ENCODE measurements at regions not wholly inside any gene's neighbourhood (a gene's known extent, or its start where the extent isn't known, plus 50 kb on each side); places are given as distances from the start of the nearest gene placed in this dataset.

GRCh38 chr2:226215902-226216503 lies 583.6 kb downstream of the IRS1 start:
- Histone ChIP-seq H3K9me3 (ENCODE audit: control insufficient read depth, insufficient read depth, low read depth, low read length) (no peaks in the 10 kb centered on the region), H3K36me3 (ENCODE audit: control insufficient read depth, insufficient read depth, low read length) (no peaks in the 10 kb centered on the region), H3K27me3 (ENCODE audit: control insufficient read depth, insufficient read depth, low read length) (no peaks in the 10 kb centered on the region), H3K4me1 (ENCODE audit: control insufficient read depth, insufficient read depth, low read length) (no peaks in the 10 kb centered on the region), H3K4me3 (ENCODE audit: low read depth in 2 of 2, low read length in 2 of 2) (no peak overlapping the region), H3K27ac (ENCODE audit: low read length) (no peak overlapping the region)
- intact Hi-C loops (cut with micrococcal nuclease; ENCODE audit: unreplicated experiment) (no loop called here), in situ Hi-C loops (cut with HindIII; ENCODE audit: low pct_unique_long_range_greater_than_20kb, low sequenced_read_pairs) (no loop called here)
- ATAC-seq (no peak; the same call in 1 of the 2 replicates), DNase-seq (ENCODE audit: low read depth, low spot score) (peak; percentile 18)
- TF ChIP-seq, protein P1, sequence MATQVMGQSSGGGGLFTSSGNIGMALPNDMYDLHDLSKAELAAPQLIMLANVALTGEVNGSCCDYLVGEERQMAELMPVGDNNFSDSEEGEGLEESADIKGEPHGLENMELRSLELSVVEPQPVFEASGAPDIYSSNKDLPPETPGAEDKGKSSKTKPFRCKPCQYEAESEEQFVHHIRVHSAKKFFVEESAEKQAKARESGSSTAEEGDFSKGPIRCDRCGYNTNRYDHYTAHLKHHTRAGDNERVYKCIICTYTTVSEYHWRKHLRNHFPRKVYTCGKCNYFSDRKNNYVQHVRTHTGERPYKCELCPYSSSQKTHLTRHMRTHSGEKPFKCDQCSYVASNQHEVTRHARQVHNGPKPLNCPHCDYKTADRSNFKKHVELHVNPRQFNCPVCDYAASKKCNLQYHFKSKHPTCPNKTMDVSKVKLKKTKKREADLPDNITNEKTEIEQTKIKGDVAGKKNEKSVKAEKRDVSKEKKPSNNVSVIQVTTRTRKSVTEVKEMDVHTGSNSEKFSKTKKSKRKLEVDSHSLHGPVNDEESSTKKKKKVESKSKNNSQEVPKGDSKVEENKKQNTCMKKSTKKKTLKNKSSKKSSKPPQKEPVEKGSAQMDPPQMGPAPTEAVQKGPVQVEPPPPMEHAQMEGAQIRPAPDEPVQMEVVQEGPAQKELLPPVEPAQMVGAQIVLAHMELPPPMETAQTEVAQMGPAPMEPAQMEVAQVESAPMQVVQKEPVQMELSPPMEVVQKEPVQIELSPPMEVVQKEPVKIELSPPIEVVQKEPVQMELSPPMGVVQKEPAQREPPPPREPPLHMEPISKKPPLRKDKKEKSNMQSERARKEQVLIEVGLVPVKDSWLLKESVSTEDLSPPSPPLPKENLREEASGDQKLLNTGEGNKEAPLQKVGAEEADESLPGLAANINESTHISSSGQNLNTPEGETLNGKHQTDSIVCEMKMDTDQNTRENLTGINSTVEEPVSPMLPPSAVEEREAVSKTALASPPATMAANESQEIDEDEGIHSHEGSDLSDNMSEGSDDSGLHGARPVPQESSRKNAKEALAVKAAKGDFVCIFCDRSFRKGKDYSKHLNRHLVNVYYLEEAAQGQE (IDR thresholded peaks at IDR 0.05; ENCODE audit: insufficient read depth in 1 of 2, low read depth in 2 of 2, low read length in 1 of 2) = no peak
- TF ChIP-seq SIN3A (IDR thresholded peaks at IDR 0.05; ENCODE audit: borderline replicate concordance, insufficient read depth, low read depth, low read length) (no peak), TCF7L2 (IDR thresholded peaks at IDR 0.05; ENCODE audit: low read depth, low read length) (no peak), POLR2AphosphoS5 (IDR thresholded peaks at IDR 0.05; ENCODE audit: low read depth, low read length) (no peak)
- TF ChIP-seq, protein P2, sequence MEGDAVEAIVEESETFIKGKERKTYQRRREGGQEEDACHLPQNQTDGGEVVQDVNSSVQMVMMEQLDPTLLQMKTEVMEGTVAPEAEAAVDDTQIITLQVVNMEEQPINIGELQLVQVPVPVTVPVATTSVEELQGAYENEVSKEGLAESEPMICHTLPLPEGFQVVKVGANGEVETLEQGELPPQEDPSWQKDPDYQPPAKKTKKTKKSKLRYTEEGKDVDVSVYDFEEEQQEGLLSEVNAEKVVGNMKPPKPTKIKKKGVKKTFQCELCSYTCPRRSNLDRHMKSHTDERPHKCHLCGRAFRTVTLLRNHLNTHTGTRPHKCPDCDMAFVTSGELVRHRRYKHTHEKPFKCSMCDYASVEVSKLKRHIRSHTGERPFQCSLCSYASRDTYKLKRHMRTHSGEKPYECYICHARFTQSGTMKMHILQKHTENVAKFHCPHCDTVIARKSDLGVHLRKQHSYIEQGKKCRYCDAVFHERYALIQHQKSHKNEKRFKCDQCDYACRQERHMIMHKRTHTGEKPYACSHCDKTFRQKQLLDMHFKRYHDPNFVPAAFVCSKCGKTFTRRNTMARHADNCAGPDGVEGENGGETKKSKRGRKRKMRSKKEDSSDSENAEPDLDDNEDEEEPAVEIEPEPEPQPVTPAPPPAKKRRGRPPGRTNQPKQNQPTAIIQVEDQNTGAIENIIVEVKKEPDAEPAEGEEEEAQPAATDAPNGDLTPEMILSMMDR (IDR thresholded peaks at IDR 0.05) = peak; percentile 86
- ChIA-PET POLR2A (interaction anchor here (0.6 kb wide), 1 partner anchor 334 kb away, joined by 3 read pairs; no protein-coding TSS in a partner anchor), CTCF (interaction anchor here (0.5 kb wide), 1 partner anchor 547 kb away, joined by 19 read pairs; no protein-coding TSS in a partner anchor)
- no TSS peak for BruUV-seq (replicated peaks)

- Histone ChIP-seq H3K4me1 (ENCODE audit: control insufficient read depth, insufficient read depth, low read length) (no peaks in the 10 kb centered on the region), H3K9me3 (ENCODE audit: control insufficient read depth, insufficient read depth, low read depth, low read length) (no peaks in the 10 kb centered on the region), H3K4me3 (ENCODE audit: low read depth in 2 of 2, low read length in 2 of 2) (no peak overlapping the region), H3K27ac (ENCODE audit: low read length) (no peak overlapping the region; the same call in 1 of the 2 replicates), H3K36me3 (ENCODE audit: control insufficient read depth, insufficient read depth, low read length) (no peaks in the 10 kb centered on the region), H3K27me3 (ENCODE audit: control insufficient read depth, insufficient read depth, low read length) (no peaks in the 10 kb centered on the region)
- TF ChIP-seq, protein P2 (IDR thresholded peaks at IDR 0.05) = no peak
- TF ChIP-seq POLR2AphosphoS5 (IDR thresholded peaks at IDR 0.05; ENCODE audit: low read depth, low read length) (no peak), SIN3A (IDR thresholded peaks at IDR 0.05; ENCODE audit: borderline replicate concordance, insufficient read depth, low read depth, low read length) (no peak), TCF7L2 (IDR thresholded peaks at IDR 0.05; ENCODE audit: low read depth, low read length) (no peak)
- TF ChIP-seq, protein P1 (IDR thresholded peaks at IDR 0.05; ENCODE audit: insufficient read depth in 1 of 2, low read depth in 2 of 2, low read length in 1 of 2) = no peak
- ATAC-seq (no peak), DNase-seq (ENCODE audit: low read depth, low spot score) (no peak)
- intact Hi-C loops (cut with micrococcal nuclease; ENCODE audit: unreplicated experiment) (no loop called here), in situ Hi-C loops (cut with HindIII; ENCODE audit: low pct_unique_long_range_greater_than_20kb, low sequenced_read_pairs) (no loop called here)
- POLR2A ChIA-PET = no interaction called here
- no TSS peak for BruUV-seq (replicated peaks)
- CTCF ChIA-PET = interaction anchor here (0.7 kb wide), 1 partner anchor 428 kb away, joined by 4 read pairs; no protein-coding TSS in a partner anchor
These were observed 585.9 kb downstream of the IRS1 start for GRCh38 chr2:226213717-226214116.

Measured in Panc1 (cell line).